ENCODE measurements at regions not wholly inside any gene's neighbourhood (a gene's known extent, or its start where the extent isn't known, plus 50 kb on each side); places are given as distances from the start of the nearest gene placed in this dataset.

GRCh38 chr17:74019860-74020259 is 183.6 kb upstream of the RPL38 start:
- H3K27ac ChIP-seq: no peak overlapping the region
- WGBS, 2 donors: 56 to 70% methylated on average over 1 of the region's 1 CpG

GRCh38 chr17:74020522-74020921 is 183.0 kb upstream of the RPL38 start:
- TF ChIP-seq CTCF (IDR thresholded peaks at IDR 0.05): no peak
- no peak for TF ChIP-seq POLR2A (IDR thresholded peaks at IDR 0.05)
- 27% methylated on average over 3 of the region's 3 CpGs; no CpG with 5 or more reads in 1 of the 2 donors for WGBS, 2 donors
- H3K9me3 ChIP-seq: no peaks in the 10 kb centered on the region
- H3K27ac ChIP-seq: no peak overlapping the region
- no peaks in the 10 kb centered on the region for H3K36me3 ChIP-seq
- no peak for DNase-seq
- peaks cover 0 to 49% (median 0%) of the 10 kb centered on the region in 4 donors for H3K27me3 ChIP-seq
- H3K4me1 ChIP-seq: no peaks in the 10 kb centered on the region
- H3K4me3 ChIP-seq: no peak overlapping the region
- intact Hi-C loops (cut with DNase I): no loop called here

More at GRCh38 chr17:74019860-74020259, 183.6 kb upstream of the RPL38 start:
- Histone ChIP-seq H3K36me3 (no peaks in the 10 kb centered on the region), H3K4me1 (no peaks in the 10 kb centered on the region), H3K4me3 (no peak overlapping the region), H3K27me3 (peaks cover 0 to 49% (median 0%) of the 10 kb centered on the region in 4 donors), H3K9me3 (no peaks in the 10 kb centered on the region)
- no peak for DNase-seq
- intact Hi-C loops (cut with DNase I): no loop called here
- no peak for TF ChIP-seq CTCF (IDR thresholded peaks at IDR 0.05)

- H3K4me3 ChIP-seq: no peak overlapping the region
- H3K36me3 ChIP-seq: no peaks in the 10 kb centered on the region
- WGBS, 2 donors: 36 to 55% methylated on average over 8 to 9 of the region's 10 CpGs
- DNase-seq: no peak
- TF ChIP-seq CTCF (IDR thresholded peaks at IDR 0.05): no peak
- H3K4me1 ChIP-seq: no peaks in the 10 kb centered on the region
- H3K27me3 ChIP-seq: peaks cover 0 to 52% (median 0%) of the 10 kb centered on the region in 4 donors
- no peaks in the 10 kb centered on the region for H3K9me3 ChIP-seq
- H3K27ac ChIP-seq: no peak overlapping the region
- intact Hi-C loops (cut with DNase I): no loop called here
These were observed 178.5 kb upstream of the RPL38 start for GRCh38 chr17:74024871-74025531.

GRCh38 chr17:74027444-74027843 is 176.0 kb upstream of the RPL38 start:
- intact Hi-C loops (cut with DNase I): no loop called here
- Histone ChIP-seq H3K9me3 (no peaks in the 10 kb centered on the region), H3K36me3 (no peaks in the 10 kb centered on the region), H3K4me3 (no peak overlapping the region), H3K27ac (no peak overlapping the region), H3K4me1 (no peaks in the 10 kb centered on the region), H3K27me3 (peaks cover 0 to 72% (median 0%) of the 10 kb centered on the region in 4 donors)
- TF ChIP-seq POLR2A (IDR thresholded peaks at IDR 0.05): no peak
- TF ChIP-seq CTCF (IDR thresholded peaks at IDR 0.05): no peak
- no peak for DNase-seq
- 33 to 44% methylated on average over 1 of the region's 1 CpG for WGBS, 2 donors

- DNase-seq: no peak
- intact Hi-C loops (cut with DNase I): no loop called here
- peaks cover 0 to 81% (median 0%) of the 10 kb centered on the region in 4 donors for H3K27me3 ChIP-seq
- H3K27ac ChIP-seq: no peak overlapping the region
- H3K4me3 ChIP-seq: no peak overlapping the region
- no peaks in the 10 kb centered on the region for H3K36me3 ChIP-seq
- H3K9me3 ChIP-seq: no peaks in the 10 kb centered on the region
- no peaks in the 10 kb centered on the region for H3K4me1 ChIP-seq
- WGBS, 2 donors: 77 to 90% methylated on average over 17 of the region's 18 CpGs
- TF ChIP-seq CTCF (IDR thresholded peaks at IDR 0.05) (no peak), POLR2A (IDR thresholded peaks at IDR 0.05) (no peak)
These were observed 174.9 kb upstream of the RPL38 start for GRCh38 chr17:74028354-74029116.

All from esophagus squamous epithelium (tissue), 5 donors.